GM12873 (cell line): ENCODE measurements at regions not wholly inside any gene's neighbourhood (a gene's known extent, or its start where the extent isn't known, plus 50 kb on each side); places are given as distances from the start of the nearest gene placed in this dataset.

Experiments used
- CTCF ChIP-seq: IDR thresholded peaks from 2 replicates; pipeline ENCODE4 v1.5.1; 2012; ENCODE audit warnings: low read depth, mild to moderate bottlenecking, moderate library complexity, low read length, control low read depth; ENCODE audit not compliant: insufficient read depth; ENCODE audit errors: missing control alignments

- no peak for TF ChIP-seq CTCF
Measured at GRCh38 chr15:69751566-69751965, 298.9 kb downstream of the RPLP1 start.

GRCh38 chr15:69753867-69754266 is 301.2 kb downstream of the RPLP1 start:
- TF ChIP-seq CTCF: no peak

- TF ChIP-seq CTCF: no peak
Measured at GRCh38 chr15:69754313-69754712, 301.7 kb downstream of the RPLP1 start.

- TF ChIP-seq CTCF: no peak
Measured at GRCh38 chr15:69755551-69756310, 303.1 kb downstream of the RPLP1 start.

- TF ChIP-seq CTCF: no peak
Measured at GRCh38 chr15:69756440-69756839, 303.8 kb downstream of the RPLP1 start.

- TF ChIP-seq CTCF: no peak
Measured at GRCh38 chr15:69757186-69757585, 304.6 kb downstream of the RPLP1 start.

GRCh38 chr15:69758291-69758771 is 305.7 kb downstream of the RPLP1 start:
- no peak for TF ChIP-seq CTCF
